ENCODE measurements at regions not wholly inside any gene's neighbourhood (a gene's known extent, or its start where the extent isn't known, plus 50 kb on each side); places are given as distances from the start of the nearest gene placed in this dataset.

DNA sequence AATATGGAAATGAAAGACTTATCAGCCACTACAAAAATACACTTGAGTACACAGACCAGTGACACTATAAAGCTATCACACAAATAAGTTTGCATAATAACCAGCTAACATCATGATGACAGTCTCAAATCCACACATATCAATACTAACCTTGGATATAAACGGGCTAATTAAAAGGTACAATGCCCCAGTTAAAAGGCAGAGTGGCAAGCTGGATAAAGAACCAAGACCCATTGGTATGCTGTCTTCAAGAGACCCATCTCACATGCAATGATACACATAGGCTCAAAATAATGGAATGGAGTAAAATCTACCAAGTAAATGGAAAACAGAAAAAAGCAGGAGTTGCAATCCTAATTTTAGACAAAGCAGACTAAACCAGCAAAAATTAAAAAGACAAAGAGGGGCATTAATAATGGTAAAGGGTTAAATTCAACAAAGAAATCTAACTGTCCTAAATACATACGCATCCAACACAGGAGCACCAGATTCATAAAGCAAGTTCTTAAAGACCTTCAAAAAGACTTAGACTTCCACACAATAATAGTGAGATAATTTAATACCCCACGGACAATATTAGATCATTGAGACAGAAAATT, 163.3 kb downstream of the CD24 start:
- Histone ChIP-seq H4K20me1 (ENCODE audit: insufficient read depth) (no peaks in the 10 kb centered on the region), H3K79me2 (ENCODE audit: insufficient read depth, low read length) (no peaks in the 10 kb centered on the region), H3K4me1 (ENCODE audit: control insufficient read depth in 1 of 2, insufficient read depth in 2 of 2, low read length in 2 of 2) (no peaks in the 10 kb centered on the region), H3K4me2 (ENCODE audit: low read length) (no peak overlapping the region), H3K9ac (ENCODE audit: low read length) (no peak overlapping the region), H2AFZ (ENCODE audit: low read depth, low read length, poor library complexity, severe bottlenecking) (no peak overlapping the region), H3K9me3 (ENCODE audit: control insufficient read depth in 1 of 2, insufficient read depth in 1 of 2, low read depth in 1 of 2, low read length in 2 of 2) (no peaks in the 10 kb centered on the region), H3K9me2 (ENCODE audit: insufficient read depth) (no peaks in the 10 kb centered on the region), H3K27me3 (ENCODE audit: insufficient read depth, low read length) (no peaks in the 10 kb centered on the region), H3K36me3 (ENCODE audit: control insufficient read depth in 1 of 2, insufficient read depth in 2 of 2, low read length in 2 of 2) (no peaks in the 10 kb centered on the region), H3K4me3 (replicated peaks in 1 of 2; ENCODE audit: low read depth in 1 of 2, low read length in 2 of 2) (no peak overlapping the region), H3K27ac (ENCODE audit: low read depth, low read length) (no peak overlapping the region)
- intact Hi-C loops (cut with micrococcal nuclease): no loop called here
- RAD21 ChIA-PET (ENCODE audit: low non-redundant PET in 1 of 2, low total read pairs in 2 of 2, uncharacterized antibody in 2 of 2, unreplicated experiment in 2 of 2): no interaction called here
- CTCF ChIA-PET: no interaction called here
- no peak for ATAC-seq
- BruUV-seq (replicated peaks): no TSS peak
- TF ChIP-seq, protein P1, sequence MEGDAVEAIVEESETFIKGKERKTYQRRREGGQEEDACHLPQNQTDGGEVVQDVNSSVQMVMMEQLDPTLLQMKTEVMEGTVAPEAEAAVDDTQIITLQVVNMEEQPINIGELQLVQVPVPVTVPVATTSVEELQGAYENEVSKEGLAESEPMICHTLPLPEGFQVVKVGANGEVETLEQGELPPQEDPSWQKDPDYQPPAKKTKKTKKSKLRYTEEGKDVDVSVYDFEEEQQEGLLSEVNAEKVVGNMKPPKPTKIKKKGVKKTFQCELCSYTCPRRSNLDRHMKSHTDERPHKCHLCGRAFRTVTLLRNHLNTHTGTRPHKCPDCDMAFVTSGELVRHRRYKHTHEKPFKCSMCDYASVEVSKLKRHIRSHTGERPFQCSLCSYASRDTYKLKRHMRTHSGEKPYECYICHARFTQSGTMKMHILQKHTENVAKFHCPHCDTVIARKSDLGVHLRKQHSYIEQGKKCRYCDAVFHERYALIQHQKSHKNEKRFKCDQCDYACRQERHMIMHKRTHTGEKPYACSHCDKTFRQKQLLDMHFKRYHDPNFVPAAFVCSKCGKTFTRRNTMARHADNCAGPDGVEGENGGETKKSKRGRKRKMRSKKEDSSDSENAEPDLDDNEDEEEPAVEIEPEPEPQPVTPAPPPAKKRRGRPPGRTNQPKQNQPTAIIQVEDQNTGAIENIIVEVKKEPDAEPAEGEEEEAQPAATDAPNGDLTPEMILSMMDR (IDR thresholded peaks at IDR 0.05 in 2 of 3, conservative IDR thresholded peaks at IDR 0.05 in 1 of 3; ENCODE audit: borderline replicate concordance in 1 of 3, insufficient read depth in 1 of 3, low read depth in 2 of 3, low read length in 2 of 3): no peak
- TF ChIP-seq CEBPB (IDR thresholded peaks at IDR 0.05; ENCODE audit: low read depth): no peak
- no peak for TF ChIP-seq TCF7L2 (IDR thresholded peaks at IDR 0.05; ENCODE audit: borderline replicate concordance, extremely low read depth, insufficient read depth, insufficient read length)
- TF ChIP-seq POLR2A (IDR thresholded peaks at IDR 0.05; ENCODE audit: borderline replicate concordance, extremely low read depth, insufficient read depth, insufficient read length): no peak
- no peak for TF ChIP-seq POLR2AphosphoS5 (IDR thresholded peaks at IDR 0.05; ENCODE audit: low read depth, low read length)
- TF ChIP-seq, protein P2, sequence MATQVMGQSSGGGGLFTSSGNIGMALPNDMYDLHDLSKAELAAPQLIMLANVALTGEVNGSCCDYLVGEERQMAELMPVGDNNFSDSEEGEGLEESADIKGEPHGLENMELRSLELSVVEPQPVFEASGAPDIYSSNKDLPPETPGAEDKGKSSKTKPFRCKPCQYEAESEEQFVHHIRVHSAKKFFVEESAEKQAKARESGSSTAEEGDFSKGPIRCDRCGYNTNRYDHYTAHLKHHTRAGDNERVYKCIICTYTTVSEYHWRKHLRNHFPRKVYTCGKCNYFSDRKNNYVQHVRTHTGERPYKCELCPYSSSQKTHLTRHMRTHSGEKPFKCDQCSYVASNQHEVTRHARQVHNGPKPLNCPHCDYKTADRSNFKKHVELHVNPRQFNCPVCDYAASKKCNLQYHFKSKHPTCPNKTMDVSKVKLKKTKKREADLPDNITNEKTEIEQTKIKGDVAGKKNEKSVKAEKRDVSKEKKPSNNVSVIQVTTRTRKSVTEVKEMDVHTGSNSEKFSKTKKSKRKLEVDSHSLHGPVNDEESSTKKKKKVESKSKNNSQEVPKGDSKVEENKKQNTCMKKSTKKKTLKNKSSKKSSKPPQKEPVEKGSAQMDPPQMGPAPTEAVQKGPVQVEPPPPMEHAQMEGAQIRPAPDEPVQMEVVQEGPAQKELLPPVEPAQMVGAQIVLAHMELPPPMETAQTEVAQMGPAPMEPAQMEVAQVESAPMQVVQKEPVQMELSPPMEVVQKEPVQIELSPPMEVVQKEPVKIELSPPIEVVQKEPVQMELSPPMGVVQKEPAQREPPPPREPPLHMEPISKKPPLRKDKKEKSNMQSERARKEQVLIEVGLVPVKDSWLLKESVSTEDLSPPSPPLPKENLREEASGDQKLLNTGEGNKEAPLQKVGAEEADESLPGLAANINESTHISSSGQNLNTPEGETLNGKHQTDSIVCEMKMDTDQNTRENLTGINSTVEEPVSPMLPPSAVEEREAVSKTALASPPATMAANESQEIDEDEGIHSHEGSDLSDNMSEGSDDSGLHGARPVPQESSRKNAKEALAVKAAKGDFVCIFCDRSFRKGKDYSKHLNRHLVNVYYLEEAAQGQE (IDR thresholded peaks at IDR 0.05; ENCODE audit: low read depth): no peak
- no peak for TF ChIP-seq ZFX (IDR thresholded peaks at IDR 0.05)
- TF ChIP-seq, protein P3, sequence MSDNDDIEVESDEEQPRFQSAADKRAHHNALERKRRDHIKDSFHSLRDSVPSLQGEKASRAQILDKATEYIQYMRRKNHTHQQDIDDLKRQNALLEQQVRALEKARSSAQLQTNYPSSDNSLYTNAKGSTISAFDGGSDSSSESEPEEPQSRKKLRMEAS (IDR thresholded peaks at IDR 0.05): no peak
- POLR2A ChIA-PET: no interaction called here
- DNase-seq (ENCODE audit: low read depth, low spot score): no peak
